ENCODE measurements at regions not wholly inside any gene's neighbourhood (a gene's known extent, or its start where the extent isn't known, plus 50 kb on each side); places are given as distances from the start of the nearest gene placed in this dataset.

DNA sequence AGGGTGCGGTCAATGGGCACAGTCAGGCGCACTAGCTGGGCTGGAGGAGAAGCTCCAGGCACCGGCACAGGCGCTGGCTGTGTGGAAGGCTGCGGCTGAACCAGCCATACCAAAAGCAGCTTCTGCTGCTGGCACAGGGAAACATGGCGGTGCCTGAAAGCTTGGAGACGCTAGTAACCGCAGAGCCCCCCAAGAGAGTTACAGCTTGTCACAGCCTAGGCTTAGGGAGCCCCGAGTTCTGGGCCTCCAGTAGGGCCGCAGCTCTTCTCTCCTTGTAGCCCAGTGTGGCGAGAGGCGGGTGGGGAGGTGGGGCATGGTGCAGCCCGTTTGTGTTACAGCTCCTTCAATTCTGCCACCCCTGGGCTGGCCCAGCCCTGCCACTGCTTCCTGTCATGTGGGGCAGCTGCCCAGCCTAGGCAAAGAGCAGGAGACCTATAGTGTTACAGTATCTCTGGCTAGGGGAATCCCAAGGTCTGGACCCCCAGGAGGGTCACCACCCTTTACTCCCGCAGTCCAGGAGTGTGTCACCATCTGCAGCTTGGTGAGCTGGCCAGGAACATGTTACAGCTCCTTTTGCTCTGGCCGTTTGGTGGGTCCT is 58.6 kb upstream of the MANEA start:
- Mint-ChIP-seq H3K4me3 (no peak overlapping the region), H3K27me3 (ENCODE audit: low read depth) (no peaks in the 10 kb centered on the region), H3K9me3 (no peaks in the 10 kb centered on the region; a peak in 1 of 5 replicates), H3K27ac (no peak overlapping the region; a peak in 1 of 7 replicates), H3K4me1 (peaks cover 43 to 48% of the 10 kb centered on the region in 2 experiments), H3K36me3 (ENCODE audit: insufficient read depth in 1 of 3, low read depth in 3 of 3) (peaks cover 0 to 4% (median 0%) of the 10 kb centered on the region in 3 experiments; a peak in 2 of 7 replicates)
- no peak overlapping the region for H4K5ac ChIP-seq (ENCODE audit: insufficient read length, low read depth, low read length)
- no peak overlapping the region for H3K23ac ChIP-seq (ENCODE audit: insufficient read length, low read depth, low read length)
- no peak overlapping the region for H2BK5ac ChIP-seq (ENCODE audit: insufficient read length, low read length)
- H2AK5ac ChIP-seq (ENCODE audit: insufficient read length, low read length) = no peak overlapping the region
- H2BK20ac ChIP-seq (ENCODE audit: low read depth, low read length, poor library complexity, severe bottlenecking) = no peak overlapping the region
- H3K79me2 ChIP-seq (ENCODE audit: insufficient read depth, low read length) = no peaks in the 10 kb centered on the region
- no peaks in the 10 kb centered on the region for H3K27me3 ChIP-seq (ENCODE audit: insufficient read depth, low read length)
- no peak overlapping the region for H3K18ac ChIP-seq (ENCODE audit: insufficient read length, low read depth, low read length)
- no peak overlapping the region for H3K9ac ChIP-seq (ENCODE audit: extremely low read depth, insufficient read length, low read length)
- H3K9me3 ChIP-seq (ENCODE audit: control insufficient read depth, low read depth, low read length) = no peaks in the 10 kb centered on the region
- no peak overlapping the region for H4K91ac ChIP-seq (ENCODE audit: insufficient read length, low read depth, low read length)
- TF ChIP-seq, protein P1, sequence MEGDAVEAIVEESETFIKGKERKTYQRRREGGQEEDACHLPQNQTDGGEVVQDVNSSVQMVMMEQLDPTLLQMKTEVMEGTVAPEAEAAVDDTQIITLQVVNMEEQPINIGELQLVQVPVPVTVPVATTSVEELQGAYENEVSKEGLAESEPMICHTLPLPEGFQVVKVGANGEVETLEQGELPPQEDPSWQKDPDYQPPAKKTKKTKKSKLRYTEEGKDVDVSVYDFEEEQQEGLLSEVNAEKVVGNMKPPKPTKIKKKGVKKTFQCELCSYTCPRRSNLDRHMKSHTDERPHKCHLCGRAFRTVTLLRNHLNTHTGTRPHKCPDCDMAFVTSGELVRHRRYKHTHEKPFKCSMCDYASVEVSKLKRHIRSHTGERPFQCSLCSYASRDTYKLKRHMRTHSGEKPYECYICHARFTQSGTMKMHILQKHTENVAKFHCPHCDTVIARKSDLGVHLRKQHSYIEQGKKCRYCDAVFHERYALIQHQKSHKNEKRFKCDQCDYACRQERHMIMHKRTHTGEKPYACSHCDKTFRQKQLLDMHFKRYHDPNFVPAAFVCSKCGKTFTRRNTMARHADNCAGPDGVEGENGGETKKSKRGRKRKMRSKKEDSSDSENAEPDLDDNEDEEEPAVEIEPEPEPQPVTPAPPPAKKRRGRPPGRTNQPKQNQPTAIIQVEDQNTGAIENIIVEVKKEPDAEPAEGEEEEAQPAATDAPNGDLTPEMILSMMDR (conservative IDR thresholded peaks at IDR 0.05) = no peak
- H3K4me1 ChIP-seq (ENCODE audit: insufficient read depth, low read length) = peaks cover 2% of the 10 kb centered on the region
- WGBS (ENCODE audit: extremely low coverage, insufficient read length, low lambda C conversion rate) = no CpG with 5 or more reads among the region's 15 CpGs
- H3T11ph ChIP-seq (ENCODE audit: low read length) = no peak overlapping the region
- H3K14ac ChIP-seq (ENCODE audit: insufficient read depth, low read length) = no peak overlapping the region
- no peak overlapping the region for H2BK15ac ChIP-seq (ENCODE audit: low read depth, low read length)
- H3K79me1 ChIP-seq (ENCODE audit: insufficient read depth, low read depth, low read length, poor library complexity, severe bottlenecking) = no peaks in the 10 kb centered on the region
- no peak overlapping the region for H2BK120ac ChIP-seq (ENCODE audit: low read depth, low read length, poor library complexity, severe bottlenecking)
- H2AFZ ChIP-seq (ENCODE audit: low read length) = no peak overlapping the region
- H3K4ac ChIP-seq (ENCODE audit: low read depth, low read length) = no peak overlapping the region
- H3K27ac ChIP-seq (ENCODE audit: insufficient read length, low read depth, low read length) = no peak overlapping the region
- no peak overlapping the region for H3K4me2 ChIP-seq (ENCODE audit: insufficient read depth, insufficient read length, low read length)
- H4K8ac ChIP-seq (replicated peaks; ENCODE audit: insufficient read length, low read depth, low read length) = no peak overlapping the region
- no peaks in the 10 kb centered on the region for H4K20me1 ChIP-seq (ENCODE audit: control insufficient read depth, insufficient read depth, insufficient read length)
- no peak overlapping the region for H3K56ac ChIP-seq (ENCODE audit: insufficient read length, low read depth, low read length)
- DNase-seq = no peak
- H2BK12ac ChIP-seq (ENCODE audit: insufficient read length, low read depth, low read length) = no peak overlapping the region
- H3K23me2 ChIP-seq (ENCODE audit: insufficient read length, low read depth, low read length, poor library complexity, severe bottlenecking) = no peaks in the 10 kb centered on the region

All from H9 (cell line).